ENCODE measurements at regions not wholly inside any gene's neighbourhood (a gene's known extent, or its start where the extent isn't known, plus 50 kb on each side); places are given as distances from the start of the nearest gene placed in this dataset.

DNA sequence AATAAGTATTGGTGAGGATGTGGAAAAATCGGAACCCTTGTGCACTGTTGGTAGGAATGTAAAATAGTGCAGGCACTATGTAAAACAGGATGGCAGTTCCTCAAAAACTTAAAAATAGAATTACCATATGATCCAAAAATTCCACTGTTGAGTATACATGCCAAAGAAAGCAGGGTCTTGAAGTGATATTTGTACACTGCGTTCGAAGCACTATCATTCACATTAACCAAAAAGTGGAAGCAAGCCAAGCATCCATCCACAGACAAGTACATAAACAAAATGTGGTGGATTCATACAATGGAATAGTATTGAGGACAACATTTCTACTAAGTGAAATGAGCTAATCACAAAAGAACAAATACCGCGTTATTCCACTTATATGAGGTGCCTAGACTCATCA, 200.7 kb downstream of the TJP1 start:
- intact Hi-C loops (cut with DNase I; ENCODE audit: low total_unique reads): no loop called here
- no peak for DNase-seq

DNA sequence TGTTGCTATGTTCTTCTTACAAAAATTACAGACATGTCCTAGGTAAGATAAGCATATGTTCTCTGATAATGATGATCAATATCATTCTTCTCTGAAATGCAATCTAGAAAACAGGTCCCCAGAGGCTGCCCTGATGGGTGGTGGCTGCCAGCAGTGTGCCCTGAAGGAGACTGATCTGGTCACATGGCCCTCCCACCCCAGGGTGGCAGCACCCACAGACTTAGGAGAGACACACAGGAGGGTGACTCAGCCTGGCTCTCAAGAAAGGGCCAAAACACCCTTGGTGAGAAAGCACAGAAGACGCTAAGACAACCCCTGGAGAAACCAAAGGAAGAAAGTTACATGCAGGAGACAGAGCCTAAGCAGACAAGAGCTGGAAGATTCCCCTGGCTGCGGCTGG, 203.7 kb downstream of the TJP1 start:
- Histone ChIP-seq H3K4me1 (no peaks in the 10 kb centered on the region), H3K4me3 (no peak overlapping the region), H3K36me3 (no peaks in the 10 kb centered on the region), H3K27me3 (no peaks in the 10 kb centered on the region), H3K9me3 (no peaks in the 10 kb centered on the region), H3K27ac (no peak overlapping the region)
- TF ChIP-seq, protein P1, sequence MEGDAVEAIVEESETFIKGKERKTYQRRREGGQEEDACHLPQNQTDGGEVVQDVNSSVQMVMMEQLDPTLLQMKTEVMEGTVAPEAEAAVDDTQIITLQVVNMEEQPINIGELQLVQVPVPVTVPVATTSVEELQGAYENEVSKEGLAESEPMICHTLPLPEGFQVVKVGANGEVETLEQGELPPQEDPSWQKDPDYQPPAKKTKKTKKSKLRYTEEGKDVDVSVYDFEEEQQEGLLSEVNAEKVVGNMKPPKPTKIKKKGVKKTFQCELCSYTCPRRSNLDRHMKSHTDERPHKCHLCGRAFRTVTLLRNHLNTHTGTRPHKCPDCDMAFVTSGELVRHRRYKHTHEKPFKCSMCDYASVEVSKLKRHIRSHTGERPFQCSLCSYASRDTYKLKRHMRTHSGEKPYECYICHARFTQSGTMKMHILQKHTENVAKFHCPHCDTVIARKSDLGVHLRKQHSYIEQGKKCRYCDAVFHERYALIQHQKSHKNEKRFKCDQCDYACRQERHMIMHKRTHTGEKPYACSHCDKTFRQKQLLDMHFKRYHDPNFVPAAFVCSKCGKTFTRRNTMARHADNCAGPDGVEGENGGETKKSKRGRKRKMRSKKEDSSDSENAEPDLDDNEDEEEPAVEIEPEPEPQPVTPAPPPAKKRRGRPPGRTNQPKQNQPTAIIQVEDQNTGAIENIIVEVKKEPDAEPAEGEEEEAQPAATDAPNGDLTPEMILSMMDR (IDR thresholded peaks at IDR 0.05 in 4 of 5, conservative IDR thresholded peaks at IDR 0.05 in 1 of 5): no peak
- TF ChIP-seq POLR2A (IDR thresholded peaks at IDR 0.05): no peak
- no peak for DNase-seq
- in situ Hi-C loops (cut with MboI; ENCODE audit: low sequenced_read_pairs in 4 of 4) (no loop called here), intact Hi-C loops (cut with DNase I; ENCODE audit: low total_unique reads) (no loop called here)
- ATAC-seq: no peak

More for the DNA sequence above, 200.7 kb downstream of the TJP1 start:
- Histone ChIP-seq H3K9me3 (no peaks in the 10 kb centered on the region), H3K27me3 (no peaks in the 10 kb centered on the region), H3K36me3 (no peaks in the 10 kb centered on the region), H3K27ac (no peak overlapping the region), H3K4me1 (no peaks in the 10 kb centered on the region), H3K4me3 (no peak overlapping the region)
- TF ChIP-seq, protein P1 (IDR thresholded peaks at IDR 0.05 in 4 of 5, conservative IDR thresholded peaks at IDR 0.05 in 1 of 5): no peak
- TF ChIP-seq POLR2A (IDR thresholded peaks at IDR 0.05): no peak
- in situ Hi-C loops (cut with MboI; ENCODE audit: low sequenced_read_pairs in 4 of 4): no loop called here
- no peak for ATAC-seq

DNA sequence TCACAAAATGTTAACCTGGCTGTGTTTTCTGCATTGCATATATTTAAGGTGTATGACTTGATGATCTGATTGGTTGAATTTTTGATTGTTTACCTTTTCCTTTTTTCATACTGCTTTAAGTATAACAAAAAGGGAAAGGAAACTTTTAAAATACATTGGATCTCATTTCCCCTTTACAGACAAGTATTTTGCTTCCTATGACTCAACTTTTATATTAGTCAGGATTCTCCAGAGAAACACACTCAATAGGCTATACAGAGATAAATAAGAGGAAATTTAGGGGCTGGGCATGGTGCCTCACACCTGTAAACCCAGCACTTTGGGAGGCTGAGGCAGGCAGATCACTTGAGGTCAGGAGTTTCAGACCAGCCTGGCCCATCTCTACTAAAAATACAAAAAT, 205.8 kb downstream of the TJP1 start:
- H3K36me3 ChIP-seq: no peaks in the 10 kb centered on the region
- H3K4me3 ChIP-seq: no peak overlapping the region
- no peak for DNase-seq
- no peak for ATAC-seq
- H3K27ac ChIP-seq: no peak overlapping the region
- no peaks in the 10 kb centered on the region for H3K4me1 ChIP-seq
- intact Hi-C loops (cut with DNase I; ENCODE audit: low total_unique reads): no loop called here
- in situ Hi-C loops (cut with MboI; ENCODE audit: low sequenced_read_pairs in 4 of 4): no loop called here
- TF ChIP-seq, protein P1 (IDR thresholded peaks at IDR 0.05 in 4 of 5, conservative IDR thresholded peaks at IDR 0.05 in 1 of 5): no peak
- no peak for TF ChIP-seq POLR2A (IDR thresholded peaks at IDR 0.05)
- no peaks in the 10 kb centered on the region for H3K27me3 ChIP-seq
- H3K9me3 ChIP-seq: no peaks in the 10 kb centered on the region

DNA sequence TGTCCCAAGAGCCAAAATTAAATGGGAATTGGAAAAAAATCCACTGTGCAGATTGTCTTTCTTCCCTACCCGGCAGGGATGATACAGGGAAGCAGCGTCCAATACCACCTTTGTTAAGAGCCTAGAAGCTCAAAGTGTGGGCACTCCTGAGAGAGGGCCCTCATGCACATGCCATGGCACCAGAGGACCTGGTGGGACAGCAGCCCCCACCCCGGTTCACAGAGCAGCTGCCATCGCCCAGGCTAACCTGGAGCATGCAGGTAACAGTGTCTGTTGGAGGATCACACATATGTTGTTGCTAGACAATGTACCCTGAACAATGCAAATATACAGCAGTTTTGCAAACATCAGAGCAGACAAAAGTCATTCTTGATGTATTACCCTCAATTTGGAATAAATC, 206.5 kb downstream of the TJP1 start:
- intact Hi-C loops (cut with DNase I; ENCODE audit: low total_unique reads): no loop called here
- no peaks in the 10 kb centered on the region for H3K27me3 ChIP-seq

DNA sequence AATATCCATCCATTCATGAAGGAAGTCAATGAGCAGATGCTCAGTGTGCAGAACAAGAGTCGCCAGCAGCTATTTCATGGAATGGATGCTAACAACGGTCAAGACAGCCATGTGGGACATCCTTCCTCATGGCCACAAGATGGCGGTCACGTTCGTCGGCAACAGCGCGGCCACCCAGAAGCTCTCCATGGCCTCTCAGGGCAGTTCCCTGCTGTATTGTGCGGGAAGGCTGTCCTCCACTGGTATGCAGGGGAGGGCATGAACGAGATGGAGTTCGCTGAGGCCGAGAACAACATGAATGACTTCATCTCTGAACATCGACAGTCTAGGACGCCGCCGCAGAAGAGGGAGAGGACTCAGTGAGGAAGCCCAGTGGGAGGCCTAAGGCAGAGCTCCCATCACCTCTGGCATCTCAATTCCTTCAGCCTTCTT, 208.3 kb downstream of the TJP1 start:
- no peak overlapping the region for H3K27ac ChIP-seq
- H3K27me3 ChIP-seq: no peaks in the 10 kb centered on the region
- no peak for DNase-seq
- H3K4me1 ChIP-seq: no peaks in the 10 kb centered on the region
- no peak for TF ChIP-seq POLR2A (IDR thresholded peaks at IDR 0.05)
- TF ChIP-seq, protein P1 (IDR thresholded peaks at IDR 0.05 in 4 of 5, conservative IDR thresholded peaks at IDR 0.05 in 1 of 5): no peak
- intact Hi-C loops (cut with DNase I; ENCODE audit: low total_unique reads) (no loop called here), in situ Hi-C loops (cut with MboI; ENCODE audit: low sequenced_read_pairs in 4 of 4) (no loop called here)
- no peak for ATAC-seq
- no peak overlapping the region for H3K4me3 ChIP-seq
- no peaks in the 10 kb centered on the region for H3K9me3 ChIP-seq
- H3K36me3 ChIP-seq: no peaks in the 10 kb centered on the region

More for the DNA sequence above, 206.5 kb downstream of the TJP1 start:
- in situ Hi-C loops (cut with MboI; ENCODE audit: low sequenced_read_pairs in 4 of 4): no loop called here
- H3K4me3 ChIP-seq: no peak overlapping the region
- ATAC-seq (no peak), DNase-seq (no peak)
- no peak for TF ChIP-seq POLR2A (IDR thresholded peaks at IDR 0.05)
- no peaks in the 10 kb centered on the region for H3K4me1 ChIP-seq
- H3K27ac ChIP-seq: no peak overlapping the region
- no peaks in the 10 kb centered on the region for H3K36me3 ChIP-seq
- no peaks in the 10 kb centered on the region for H3K9me3 ChIP-seq
